ENCODE measurements at regions not wholly inside any gene's neighbourhood (a gene's known extent, or its start where the extent isn't known, plus 50 kb on each side); places are given as distances from the start of the nearest gene placed in this dataset.

DNA sequence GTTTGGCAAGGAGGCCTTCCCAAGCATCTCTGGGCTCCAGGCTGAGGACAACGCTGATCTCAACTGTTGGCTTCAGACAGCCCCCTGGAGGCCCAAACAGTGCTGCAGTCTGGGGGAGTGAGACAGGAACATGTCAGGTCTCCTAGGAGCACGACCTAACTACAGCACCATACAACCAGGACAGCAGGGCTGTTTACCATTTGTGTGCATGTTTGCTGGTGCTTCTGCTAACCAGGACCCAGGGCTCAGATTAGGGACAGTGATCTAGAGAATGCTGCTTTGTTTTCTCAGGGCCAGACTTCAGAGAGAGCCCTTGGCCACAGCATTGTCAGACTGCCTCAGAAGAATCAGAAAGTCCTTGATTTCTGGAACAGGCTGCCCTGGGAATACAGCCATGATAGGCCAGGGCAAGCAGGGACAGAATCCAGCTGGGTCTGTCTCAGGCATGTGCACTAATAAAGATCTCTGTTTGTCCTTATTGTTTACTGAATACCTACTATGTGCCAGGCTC, 126.5 kb downstream of the VPREB1 start:
- ATAC-seq (no peak), DNase-seq (no peak)
- intact Hi-C loops (cut with DNase I) = no loop called here
- Histone ChIP-seq H3K27me3 (no peaks in the 10 kb centered on the region), H3K4me3 (no peak overlapping the region), H3K27ac (no peak overlapping the region), H3K4me1 (no peaks in the 10 kb centered on the region), H3K36me3 (no peaks in the 10 kb centered on the region), H3K9me3 (no peaks in the 10 kb centered on the region)
- TF ChIP-seq, protein P1, sequence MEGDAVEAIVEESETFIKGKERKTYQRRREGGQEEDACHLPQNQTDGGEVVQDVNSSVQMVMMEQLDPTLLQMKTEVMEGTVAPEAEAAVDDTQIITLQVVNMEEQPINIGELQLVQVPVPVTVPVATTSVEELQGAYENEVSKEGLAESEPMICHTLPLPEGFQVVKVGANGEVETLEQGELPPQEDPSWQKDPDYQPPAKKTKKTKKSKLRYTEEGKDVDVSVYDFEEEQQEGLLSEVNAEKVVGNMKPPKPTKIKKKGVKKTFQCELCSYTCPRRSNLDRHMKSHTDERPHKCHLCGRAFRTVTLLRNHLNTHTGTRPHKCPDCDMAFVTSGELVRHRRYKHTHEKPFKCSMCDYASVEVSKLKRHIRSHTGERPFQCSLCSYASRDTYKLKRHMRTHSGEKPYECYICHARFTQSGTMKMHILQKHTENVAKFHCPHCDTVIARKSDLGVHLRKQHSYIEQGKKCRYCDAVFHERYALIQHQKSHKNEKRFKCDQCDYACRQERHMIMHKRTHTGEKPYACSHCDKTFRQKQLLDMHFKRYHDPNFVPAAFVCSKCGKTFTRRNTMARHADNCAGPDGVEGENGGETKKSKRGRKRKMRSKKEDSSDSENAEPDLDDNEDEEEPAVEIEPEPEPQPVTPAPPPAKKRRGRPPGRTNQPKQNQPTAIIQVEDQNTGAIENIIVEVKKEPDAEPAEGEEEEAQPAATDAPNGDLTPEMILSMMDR (IDR thresholded peaks at IDR 0.05) = no peak
- no peak for TF ChIP-seq POLR2A (IDR thresholded peaks at IDR 0.05)
- WGBS (ENCODE audit: insufficient coverage, low coverage, low lambda C conversion rate, missing lambda C conversion rate) = 0% methylated on average over 1 of the region's 2 CpGs

DNA sequence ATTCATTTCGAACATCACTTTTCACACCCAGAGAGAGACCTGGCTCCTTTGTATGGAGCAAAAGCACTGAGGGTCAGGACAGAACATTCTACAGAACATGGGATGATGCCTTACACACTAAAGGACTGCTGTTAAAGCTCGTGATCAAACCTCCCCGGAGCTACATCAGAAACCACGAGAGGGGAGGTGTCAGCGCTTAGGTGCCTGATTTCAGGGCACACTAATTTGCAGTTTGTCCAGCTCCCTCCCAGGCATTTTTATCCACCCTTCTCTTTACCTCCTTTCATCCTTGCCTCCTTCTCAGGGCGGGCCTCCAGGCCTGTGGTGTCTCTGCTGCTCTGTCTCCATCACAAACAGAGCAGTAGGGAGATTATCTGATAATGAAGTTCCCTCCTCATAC, 127.5 kb downstream of the VPREB1 start:
- H3K27me3 ChIP-seq = no peaks in the 10 kb centered on the region
- DNase-seq (no peak), ATAC-seq (no peak)
- 74% methylated on average over 4 of the region's 6 CpGs for whole genome bisulfite sequencing (ENCODE audit: insufficient coverage, low coverage, low lambda C conversion rate, missing lambda C conversion rate)
- no peak overlapping the region for H3K27ac ChIP-seq
- H3K4me1 ChIP-seq = no peaks in the 10 kb centered on the region
- H3K9me3 ChIP-seq = no peaks in the 10 kb centered on the region
- TF ChIP-seq, protein P1 (IDR thresholded peaks at IDR 0.05) = no peak
- TF ChIP-seq POLR2A (IDR thresholded peaks at IDR 0.05) = no peak
- intact Hi-C loops (cut with DNase I) = no loop called here
- no peaks in the 10 kb centered on the region for H3K36me3 ChIP-seq
- no peak overlapping the region for H3K4me3 ChIP-seq

DNA sequence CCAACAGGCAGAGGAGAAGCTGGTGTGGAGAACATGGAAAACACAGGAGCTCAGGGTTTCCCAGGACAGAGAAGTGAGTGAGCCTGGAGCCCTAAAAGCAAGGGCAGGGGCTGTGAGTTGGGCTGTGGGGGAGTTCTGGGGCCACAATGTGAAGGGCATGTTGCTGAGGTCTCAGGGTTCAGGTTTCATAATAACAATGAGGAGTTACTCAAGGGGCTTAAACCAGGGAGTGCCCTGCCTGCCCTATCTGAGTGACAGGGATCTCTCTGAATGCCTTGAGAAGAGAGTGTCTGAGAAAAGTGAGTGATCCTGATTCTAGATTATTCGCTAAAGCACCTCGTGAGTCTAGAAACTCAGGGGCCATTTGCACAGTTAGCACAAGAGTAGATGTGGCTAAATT, 129.6 kb downstream of the VPREB1 start:
- Histone ChIP-seq H3K27ac (no peak overlapping the region), H3K4me1 (no peaks in the 10 kb centered on the region), H3K9me3 (no peaks in the 10 kb centered on the region), H3K27me3 (no peaks in the 10 kb centered on the region), H3K36me3 (no peaks in the 10 kb centered on the region), H3K4me3 (no peak overlapping the region)
- 17% methylated on average over 2 of the region's 2 CpGs for WGBS (ENCODE audit: insufficient coverage, low coverage, low lambda C conversion rate, missing lambda C conversion rate)
- ATAC-seq (no peak), DNase-seq (no peak)
- TF ChIP-seq POLR2A (IDR thresholded peaks at IDR 0.05) = no peak
- TF ChIP-seq, protein P1 (IDR thresholded peaks at IDR 0.05) = no peak
- intact Hi-C loops (cut with DNase I) = no loop called here

DNA sequence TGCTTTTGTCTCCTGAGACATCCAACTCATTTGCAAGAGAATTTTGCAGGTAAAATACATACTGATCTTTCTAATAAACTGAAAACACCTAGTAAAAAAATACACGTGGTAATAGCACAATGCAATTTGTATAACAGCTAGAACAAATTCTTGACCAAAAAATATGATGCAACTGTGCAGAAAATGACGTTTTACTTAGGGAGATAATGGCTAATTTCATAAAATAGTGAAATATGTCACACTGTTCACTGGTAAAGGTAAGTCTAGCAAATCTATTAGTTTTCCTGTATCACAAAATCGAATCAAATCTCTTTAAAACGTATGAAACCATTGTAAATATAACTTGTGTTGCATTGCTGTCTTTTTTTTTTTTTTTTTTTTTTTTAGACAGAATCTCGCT, 130.0 kb downstream of the VPREB1 start:
- Histone ChIP-seq H3K27ac (no peak overlapping the region), H3K9me3 (no peaks in the 10 kb centered on the region), H3K4me3 (no peak overlapping the region), H3K36me3 (no peaks in the 10 kb centered on the region), H3K27me3 (no peaks in the 10 kb centered on the region), H3K4me1 (no peaks in the 10 kb centered on the region)
- intact Hi-C loops (cut with DNase I) = no loop called here
- WGBS (ENCODE audit: insufficient coverage, low coverage, low lambda C conversion rate, missing lambda C conversion rate) = 30% methylated on average over 5 of the region's 5 CpGs
- DNase-seq = no peak
- TF ChIP-seq POLR2A (IDR thresholded peaks at IDR 0.05) = no peak
- TF ChIP-seq, protein P1 (IDR thresholded peaks at IDR 0.05) = no peak
- no peak for ATAC-seq

All from right lobe of liver (tissue), 6 donors.